HG02970 (cell line): ENCODE measurements at regions not wholly inside any gene's neighbourhood (a gene's known extent, or its start where the extent isn't known, plus 50 kb on each side); places are given as distances from the start of the nearest gene placed in this dataset.
"Not testable (repeated sequence)": the region's sequence is repeated elsewhere in the genome, so short reads cannot be mapped to it uniquely, and the experiment has no call there.

Source experiments
- ATAC-seq: cut with Tn5 transposase; IDR thresholded peaks from one replicate; pipeline ENCODE4 v1.9.1; 2021; ENCODE audit warnings: mild to moderate bottlenecking, moderate library complexity, moderate number of reproducible peaks; ENCODE audit not compliant: unreplicated experiment, low FRiP score

- no peak for ATAC-seq
These were observed 648.3 kb upstream of the PHF14 start for GRCh38 chr7:10325395-10325794.

- no peak for ATAC-seq
These were observed 630.6 kb upstream of the PHF14 start for GRCh38 chr7:10343108-10343507.

- ATAC-seq: no peak
These were observed 627.6 kb upstream of the PHF14 start for GRCh38 chr7:10346032-10346431.

GRCh38 chr7:10355816-10356215 is 617.9 kb upstream of the PHF14 start:
- ATAC-seq: no peak

- ATAC-seq: no peak
These were observed 613.6 kb upstream of the PHF14 start for GRCh38 chr7:10360050-10360449.

- no peak for ATAC-seq
These were observed 571.9 kb upstream of the PHF14 start for GRCh38 chr7:10401793-10402192.

- ATAC-seq: peak; percentile 88
These were observed 561.2 kb upstream of the PHF14 start for GRCh38 chr7:10412422-10413019.

GRCh38 chr7:10418985-10419384 is 554.7 kb upstream of the PHF14 start:
- no peak for ATAC-seq

GRCh38 chr7:10429031-10429430 is 544.6 kb upstream of the PHF14 start:
- ATAC-seq: no peak

GRCh38 chr7:10429511-10429910 is 544.2 kb upstream of the PHF14 start:
- ATAC-seq: no peak

- ATAC-seq: no peak
These were observed 537.4 kb upstream of the PHF14 start for GRCh38 chr7:10436302-10436701.

- no peak for ATAC-seq
These were observed 534.6 kb upstream of the PHF14 start for GRCh38 chr7:10439027-10439426.

GRCh38 chr7:10455936-10456335 is 517.7 kb upstream of the PHF14 start:
- ATAC-seq: no peak

- no peak for ATAC-seq
These were observed 513.2 kb upstream of the PHF14 start for GRCh38 chr7:10460474-10460873.

GRCh38 chr7:10463701-10464100 is 510.0 kb upstream of the PHF14 start:
- ATAC-seq: no peak

GRCh38 chr7:10465536-10465935 is 508.1 kb upstream of the PHF14 start:
- not testable (repeated sequence) for ATAC-seq

- ATAC-seq: no peak
These were observed 504.8 kb upstream of the PHF14 start for GRCh38 chr7:10468908-10469307.

GRCh38 chr7:10469476-10469875 is 504.2 kb upstream of the PHF14 start:
- no peak for ATAC-seq

- ATAC-seq: no peak
These were observed 502.2 kb upstream of the PHF14 start for GRCh38 chr7:10471280-10472058.

GRCh38 chr7:10472115-10472514 is 501.6 kb upstream of the PHF14 start:
- ATAC-seq: no peak

GRCh38 chr7:10473569-10473968 is 500.1 kb upstream of the PHF14 start:
- no peak for ATAC-seq

GRCh38 chr7:10474048-10474447 is 499.6 kb upstream of the PHF14 start:
- no peak for ATAC-seq
